Keratinocyte (primary cell): ENCODE measurements at regions not wholly inside any gene's neighbourhood (a gene's known extent, or its start where the extent isn't known, plus 50 kb on each side); places are given as distances from the start of the nearest gene placed in this dataset.

Experiments
- CTCF ChIP-seq, 3 experiments: IDR thresholded peaks in 1 of 3; conservative IDR thresholded peaks in 1 of 3; optimal IDR thresholded peaks in 1 of 3; 2 replicates in 2 of 3; 3 replicates in 1 of 3; pipeline versions ENCODE3 to v1.5.1; 2011; ENCODE audit warnings: low read length in 3 of 3, mild to moderate bottlenecking in 3 of 3, moderate library complexity in 2 of 3, control low read depth in 1 of 3, inconsistent platforms in 1 of 3; ENCODE audit not compliant: insufficient read depth in 2 of 3; ENCODE audit errors: extremely low read depth in 1 of 3
- EZH2 ChIP-seq: IDR thresholded peaks from one replicate; pipeline ENCODE4 v1.6.1; 2012; ENCODE audit warnings: inconsistent platforms, mild to moderate bottlenecking, low read length, moderate library complexity

GRCh38 chr9:86846656-86847055 lies 100.7 kb downstream of the GAS1 start:
- TF ChIP-seq CTCF (optimal IDR thresholded peaks at IDR 0.05 in 1 of 3, IDR thresholded peaks at IDR 0.05 in 1 of 3, conservative IDR thresholded peaks at IDR 0.05 in 1 of 3; ENCODE audit: extremely low read depth in 1 of 3, insufficient read depth in 2 of 3, low read length in 3 of 3) (no peak), EZH2 (no peak)
